A549 (cell line): ENCODE measurements at regions not wholly inside any gene's neighbourhood (a gene's known extent, or its start where the extent isn't known, plus 50 kb on each side); places are given as distances from the start of the nearest gene placed in this dataset.

Experiments used
- ATAC-seq, 2 experiments: fragments of 200-7000 bp in 1 of 2; fragments of >200 bp in 1 of 2; cut with Nextera tagmentation in 1 of 2; cut with Tn5 transposase in 1 of 2; 3 replicates each; pipeline versions ENCODE4 v1.8.0 to v1.9.1; 2018 to 2020; ENCODE audit warnings: mild to moderate bottlenecking in 1 of 2, moderate library complexity in 1 of 2
- CTCF ChIA-PET: fragments of 300-600 bp; sonication (Branson Sonifier 250); formaldehyde crosslinking; extraction: SDS; loops from one replicate; lab custom pipeline; 2021; ENCODE audit warnings: antibody characterized with exemption, inconsistent platforms; lab: Yijun Ruan, JAX
- POLR2A ChIA-PET: fragments of 350-600 bp; formaldehyde crosslinking; extraction: SDS; loops from one replicate; lab custom pipeline; 2021; ENCODE audit warnings: antibody characterized with exemption, inconsistent platforms; lab: Yijun Ruan, JAX
- DNase-seq, 2 experiments: peaks; one replicate each; pipeline versions ENCODE4 v3.0.0 to v3.0.0-alpha.2; 2011 to 2016; ENCODE audit warnings: low read depth in 1 of 2, low spot score in 1 of 2
- FAIRE-seq: peaks from 2 replicates; lab custom pipeline; 2011; peaks lifted over from hg19 to GRCh38; lab: Jason Lieb, UNC
- H3K27ac ChIP-seq, 2 experiments: fragments of >200 bp; sonication (Bioruptor Twin); formaldehyde crosslinking; 3 replicates each; pipeline ENCODE4 v1.5.1; 2016 to 2017
- H3K4me1 ChIP-seq: fragments of >200 bp; sonication (Bioruptor Twin); formaldehyde crosslinking; 3 replicates; pipeline ENCODE4 v1.6.1; 2016
- H3K4me2 ChIP-seq: fragments of >200 bp; sonication (Bioruptor Twin); formaldehyde crosslinking; 3 replicates; pipeline ENCODE4 v1.6.1; 2016
- H3K4me3 ChIP-seq: fragments of >200 bp; sonication (Bioruptor Twin); formaldehyde crosslinking; 3 replicates; pipeline ENCODE4 v1.5.1; 2016
- H3K9me3 ChIP-seq: fragments of >200 bp; sonication (Bioruptor Twin); formaldehyde crosslinking; 3 replicates; pipeline ENCODE4 v1.6.1; 2016
- BHLHE40 ChIP-seq: IDR thresholded peaks from 2 replicates; pipeline ENCODE4 v1.6.1; 2012; ENCODE audit warnings: low read depth, low read length, inconsistent platforms
- CBX2 ChIP-seq: fragments of 200-600 bp; sonication (generic); IDR thresholded peaks from 2 replicates; pipeline ENCODE4 v1.6.1; 2016; ENCODE audit warnings: low read depth, mild to moderate bottlenecking, borderline replicate concordance
- CTCF ChIP-seq: fragments of >200 bp; sonication (Bioruptor Twin); formaldehyde crosslinking; IDR thresholded peaks from 3 replicates; pipeline ENCODE4 v1.5.1; 2016
- ELK1 ChIP-seq: fragments of 150-350 bp; IDR thresholded peaks from 2 replicates; pipeline ENCODE4 v1.6.1; 2014; ENCODE audit warnings: low read depth, mild to moderate bottlenecking, low read length
- ESRRA ChIP-seq: fragments of 150-350 bp; IDR thresholded peaks from 2 replicates; pipeline ENCODE4 v1.6.1; 2014; ENCODE audit warnings: mild to moderate bottlenecking, low read length, borderline replicate concordance
- FOXS1 ChIP-seq: fragments of 250-450 bp; sonication (Bioruptor Pico); IDR thresholded peaks from 2 replicates; pipeline ENCODE4 v1.5.0; 2020; ENCODE audit warnings: mild to moderate bottlenecking, moderate library complexity
- GATA3 ChIP-seq: IDR thresholded peaks from 2 replicates; pipeline ENCODE4 v1.6.1; 2012; ENCODE audit warnings: borderline replicate concordance
- HDAC2 ChIP-seq: fragments of 200-600 bp; sonication (generic); IDR thresholded peaks from 2 replicates; pipeline ENCODE4 v1.6.1; 2016
- HMGXB4 ChIP-seq: fragments of 250-450 bp; sonication (Bioruptor Pico); IDR thresholded peaks from 2 replicates; pipeline ENCODE4 v1.5.0; 2021; ENCODE audit warnings: mild to moderate bottlenecking, moderate library complexity, borderline replicate concordance
- HOXA7 ChIP-seq: fragments of 250-450 bp; sonication (Bioruptor Pico); IDR thresholded peaks from 2 replicates; pipeline ENCODE4 v1.5.0; 2020; ENCODE audit warnings: mild to moderate bottlenecking, moderate library complexity
- HOXB13 ChIP-seq: fragments of 250-450 bp; sonication (Bioruptor Pico); IDR thresholded peaks from 2 replicates; pipeline ENCODE4 v1.5.0; 2020; ENCODE audit warnings: low read depth, mild to moderate bottlenecking, moderate library complexity
- HOXB5 ChIP-seq: fragments of 250-450 bp; sonication (Bioruptor Pico); IDR thresholded peaks from 2 replicates; pipeline ENCODE4 v1.5.0; 2020; ENCODE audit warnings: mild to moderate bottlenecking, moderate library complexity
- JUN ChIP-seq, 2 experiments: fragments of >200 bp; sonication (Bioruptor Twin); formaldehyde crosslinking; IDR thresholded peaks; 2 replicates in 1 of 2; 3 replicates in 1 of 2; pipeline ENCODE4 v1.6.1; 2016 to 2017
- MAFK ChIP-seq: fragments of 450-650 bp; IDR thresholded peaks from 2 replicates; pipeline ENCODE4 v1.6.1; 2014; ENCODE audit not compliant: partially characterized antibody
- MYC ChIP-seq: IDR thresholded peaks from 2 replicates; pipeline ENCODE4 v1.6.1; 2012; ENCODE audit warnings: mild to moderate bottlenecking, inconsistent platforms, low read length, improper control_type of control experiment, borderline replicate concordance
- NR3C1 ChIP-seq: fragments of >200 bp; sonication (Bioruptor Twin); formaldehyde crosslinking; IDR thresholded peaks from 3 replicates; pipeline ENCODE4 v1.6.1; 2017
- PHF8 ChIP-seq: fragments of 200-600 bp; sonication (generic); IDR thresholded peaks from 2 replicates; pipeline ENCODE4 v1.6.1; 2016; ENCODE audit warnings: low read depth, mild to moderate bottlenecking, antibody characterized with exemption, moderate library complexity, borderline replicate concordance
- RARB ChIP-seq: fragments of 250-450 bp; sonication (Bioruptor Pico); IDR thresholded peaks from 2 replicates; pipeline ENCODE4 v1.8.0; 2021; ENCODE audit warnings: mild to moderate bottlenecking, moderate library complexity
- RCOR1 ChIP-seq: fragments of 150-350 bp; IDR thresholded peaks from 2 replicates; pipeline ENCODE4 v1.6.1; 2014; ENCODE audit warnings: antibody characterized with exemption, low read length, low read depth
- RFX5 ChIP-seq: fragments of 450-650 bp; IDR thresholded peaks from 2 replicates; pipeline ENCODE4 v1.7.1; 2014; ENCODE audit warnings: antibody characterized with exemption, mild to moderate bottlenecking, moderate library complexity
- RNF2 ChIP-seq: fragments of 200-600 bp; sonication (generic); IDR thresholded peaks from 2 replicates; pipeline ENCODE4 v1.6.1; 2016; ENCODE audit warnings: low read depth, mild to moderate bottlenecking, antibody characterized with exemption, moderate library complexity, borderline replicate concordance
- USF2 ChIP-seq: fragments of 450-650 bp; IDR thresholded peaks from 2 replicates; pipeline ENCODE4 v1.6.1; 2014; ENCODE audit warnings: antibody characterized with exemption
- ZC3H11A ChIP-seq: fragments of 450-650 bp; IDR thresholded peaks from 2 replicates; pipeline ENCODE4 v1.6.1; 2014; ENCODE audit warnings: antibody characterized with exemption, mild to moderate bottlenecking
- ZNF302 ChIP-seq: fragments of 250-450 bp; sonication (Bioruptor Pico); IDR thresholded peaks from 2 replicates; pipeline ENCODE4 v1.9.0; 2021; ENCODE audit warnings: inconsistent platforms, mild to moderate bottlenecking, moderate library complexity
- ZSCAN20 ChIP-seq: fragments of 250-450 bp; sonication (Bioruptor Pico); IDR thresholded peaks from 2 replicates; pipeline ENCODE4 v1.8.0; 2022; ENCODE audit warnings: mild to moderate bottlenecking, moderate library complexity
- WGBS: methylation state at CpG from one replicate; pipeline ENCODE4 v1.1.6; 2017; ENCODE audit errors: missing lambda C conversion rate; 5-methylcytosine and 5-hydroxymethylcytosine counted together

- no peak for TF ChIP-seq RARB (CRISPR knock-in tag)
- TF ChIP-seq ZSCAN20 (CRISPR knock-in tag): no peak
- no peak; the same call in 1 of the 2 replicates for TF ChIP-seq FOXS1 (CRISPR knock-in tag)
- TF ChIP-seq ZC3H11A: no peak
- TF ChIP-seq HMGXB4 (CRISPR knock-in tag): no peak
- TF ChIP-seq USF2: no peak
- TF ChIP-seq HDAC2: no peak
- TF ChIP-seq CTCF: no peak
- no peak for TF ChIP-seq MYC
- peak; percentile 58; the same call in 1 of the 2 replicates for TF ChIP-seq GATA3
- TF ChIP-seq BHLHE40: no peak
- TF ChIP-seq NR3C1: no peak
- no peak for TF ChIP-seq RCOR1
- TF ChIP-seq ELK1: no peak
- TF ChIP-seq MAFK: peak; percentile 100
- no peak for TF ChIP-seq CBX2
- TF ChIP-seq HOXB5: peak; percentile 66
- peak; percentile 81 for TF ChIP-seq HOXB13 (CRISPR knock-in tag)
- no peak for TF ChIP-seq PHF8
- TF ChIP-seq HOXA7 (CRISPR knock-in tag): no peak
- no peak for TF ChIP-seq RFX5
- TF ChIP-seq RNF2: no peak
- TF ChIP-seq JUN (IDR thresholded peaks at IDR 0.05): peak; percentile 78 to 88; a peak in 4 of 5 replicates
Measured at GRCh38 chr10:5284311-5285057, 80.3 kb upstream of the UCN3 start (continued).

- peak overlapping the region; percentile 56 for H3K4me2 ChIP-seq
- H3K27ac ChIP-seq: peak overlapping the region; percentile 96 to 97
- 76% methylated on average over 9 of the region's 9 CpGs for WGBS
- ChIA-PET CTCF (interaction anchor here (0.7 to 5.3 kb wide), 4 partner anchors 58 to 435 kb away, joined by 3 to 68 read pairs (median 4); no protein-coding TSS in a partner anchor), POLR2A (interaction anchor here (1.1 to 1.4 kb wide), 3 partner anchors 189 to 338 kb away, joined by 3 to 8 read pairs (median 4); partner anchors contain the start of gene AKR1C3)
- no peak for FAIRE-seq
- no peak for ATAC-seq
- no peak overlapping the region for H3K4me3 ChIP-seq
- TF ChIP-seq ZNF302 (CRISPR knock-in tag) (peak; percentile 47; the same call in 1 of the 2 replicates), ESRRA (no peak), HOXA7 (CRISPR knock-in tag) (peak; percentile 62; the same call in 1 of the 2 replicates)
- peaks cover 40% of the 10 kb centered on the region for H3K4me1 ChIP-seq
- peaks cover 47% of the 10 kb centered on the region for H3K9me3 ChIP-seq
- DNase-seq: no peak
Measured at GRCh38 chr10:5285186-5285585, 79.6 kb upstream of the UCN3 start.
